Astrocyte of the spinal cord (primary cell): ENCODE measurements at regions not wholly inside any gene's neighbourhood (a gene's known extent, or its start where the extent isn't known, plus 50 kb on each side); places are given as distances from the start of the nearest gene placed in this dataset.

ENCODE experiments used
- DNase-seq: peaks from one replicate; pipeline ENCODE4 v3.0.0; 2011; ENCODE audit warnings: low read depth, low spot score
- H3K4me3 ChIP-seq: 2 replicates; pipeline ENCODE4 v1.5.1; 2011; ENCODE audit warnings: low read depth, mild to moderate bottlenecking, low read length, moderate library complexity
- CTCF ChIP-seq: IDR thresholded peaks from 2 replicates; pipeline ENCODE4 v1.5.1; 2012; ENCODE audit warnings: low read depth, mild to moderate bottlenecking, low read length, inconsistent platforms
- in situ Hi-C: cut with HindIII; loops from 2 replicates; pipeline ENCODE4 v1.10.0; 2017; ENCODE audit warnings: low sequenced_read_pairs

- in situ Hi-C loops, result no loop called here
- no peak for DNase-seq
- H3K4me3 ChIP-seq, result no peak overlapping the region
- TF ChIP-seq CTCF, result no peak
Measured at GRCh38 chr2:15801439-15801838, 138.9 kb upstream of the MYCN start.

DNA sequence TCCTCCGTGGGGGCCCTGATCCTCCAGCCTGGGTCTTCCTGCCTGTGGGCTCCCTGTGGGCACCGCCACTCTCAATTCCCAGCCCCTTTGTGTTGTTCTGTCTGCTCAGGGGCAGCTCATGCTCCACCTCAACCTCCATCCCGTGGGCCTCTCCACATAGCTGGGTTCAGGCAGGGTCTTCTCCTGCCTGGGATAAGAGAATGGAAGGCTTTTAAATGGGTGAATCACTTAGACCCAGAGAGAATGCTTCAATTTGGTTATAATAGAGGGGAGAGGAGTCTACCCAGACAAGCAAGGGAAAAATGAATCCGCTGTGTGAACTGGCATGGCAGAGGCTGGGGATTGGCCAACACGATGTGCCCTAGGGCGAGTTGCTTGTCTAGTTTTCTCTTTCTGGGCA lies 138.4 kb upstream of the MYCN start:
- in situ Hi-C loops, result no loop called here
- H3K4me3 ChIP-seq, result no peak overlapping the region
- no peak for TF ChIP-seq CTCF
- no peak for DNase-seq

- in situ Hi-C loops, result no loop called here
- no peak overlapping the region for H3K4me3 ChIP-seq
- no peak for DNase-seq
- no peak for TF ChIP-seq CTCF
Measured at GRCh38 chr2:15802657-15803542, 137.4 kb upstream of the MYCN start.

DNA sequence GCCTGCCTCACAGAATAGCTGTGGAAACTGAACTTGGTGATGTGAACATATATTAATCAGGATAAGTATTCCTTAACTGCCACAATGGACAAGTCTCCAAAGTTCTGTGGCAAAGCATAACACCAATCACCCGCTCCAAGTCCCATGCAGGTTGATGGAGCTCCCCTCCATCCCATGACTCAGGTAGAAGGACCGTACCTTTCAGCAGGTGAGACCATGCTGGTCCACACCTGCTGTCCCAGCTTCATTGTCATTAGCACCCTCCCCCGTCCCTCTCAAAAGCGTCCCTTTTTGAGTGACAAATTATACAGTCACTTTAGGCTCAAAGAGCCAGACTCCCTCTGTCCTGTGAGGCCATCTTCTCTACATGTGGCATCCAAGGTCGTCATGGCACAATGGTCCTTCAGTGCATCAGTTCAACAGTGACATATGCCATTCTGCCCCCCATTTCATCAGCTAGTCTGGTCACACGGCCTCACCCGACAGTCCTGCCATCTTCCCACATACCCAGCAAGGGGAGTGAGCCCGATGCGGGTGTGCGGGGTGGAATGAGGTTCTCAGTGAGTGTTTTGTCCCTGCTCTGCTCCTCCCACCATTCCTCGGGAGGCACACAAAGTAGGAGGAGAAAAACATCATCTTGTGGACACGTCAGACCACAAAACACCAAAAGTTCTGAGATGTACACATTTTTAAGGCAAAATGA lies 136.7 kb upstream of the MYCN start:
- in situ Hi-C loops, result no loop called here
- H3K4me3 ChIP-seq, result no peak overlapping the region
- no peak for TF ChIP-seq CTCF
- DNase-seq, result no peak

DNA sequence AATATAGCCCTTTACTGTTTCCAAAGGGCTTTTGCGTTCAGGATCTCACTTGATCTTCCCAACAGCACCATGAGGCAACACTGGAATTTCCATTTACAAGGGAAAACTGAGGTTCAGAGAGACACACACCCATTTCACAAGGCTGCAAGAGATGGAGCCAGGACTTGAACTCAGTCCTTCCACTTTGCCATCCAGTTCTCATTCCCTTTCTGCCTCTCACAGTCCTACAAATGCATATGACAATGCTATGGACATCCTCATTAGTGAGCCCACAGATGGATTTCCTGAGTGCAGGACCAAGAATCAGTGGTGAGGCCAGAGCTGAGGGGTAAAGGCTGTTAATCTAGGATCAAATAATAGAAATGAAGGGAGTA lies 136.1 kb upstream of the MYCN start:
- H3K4me3 ChIP-seq, result no peak overlapping the region
- TF ChIP-seq CTCF, result no peak
- DNase-seq, result no peak
- in situ Hi-C loops, result no loop called here

- in situ Hi-C loops, result no loop called here
- no peak for TF ChIP-seq CTCF
- no peak overlapping the region for H3K4me3 ChIP-seq
- DNase-seq, result no peak
Measured at GRCh38 chr2:15804691-15805090, 135.7 kb upstream of the MYCN start.
